H9 (cell line): ENCODE measurements at regions not wholly inside any gene's neighbourhood (a gene's known extent, or its start where the extent isn't known, plus 50 kb on each side); places are given as distances from the start of the nearest gene placed in this dataset.
A peak's percentile ranks its signal among the peaks of the same experiment; 100 is the strongest.

Experiments
- DNase-seq: peaks from one replicate; pipeline ENCODE4 v3.0.0-alpha.2; 2017
- H2AFZ ChIP-seq: one replicate; pipeline ENCODE4 v1.6.1; 2013; ENCODE audit warnings: mild to moderate bottlenecking, low read length, control low read depth, moderate library complexity
- H2AK5ac ChIP-seq: 2 replicates; pipeline ENCODE4 v1.6.1; 2013; ENCODE audit warnings: low read length, control low read depth, mixed read lengths; ENCODE audit not compliant: insufficient read length
- H2BK120ac ChIP-seq: one replicate; pipeline ENCODE4 v1.6.1; 2013; ENCODE audit warnings: low read depth, mild to moderate bottlenecking, low read length, control low read depth, inconsistent platforms; ENCODE audit not compliant: poor library complexity, severe bottlenecking
- H2BK12ac ChIP-seq: 2 replicates; pipeline ENCODE4 v1.6.1; 2013; ENCODE audit warnings: low read length, control low read depth, mixed read lengths, low read depth; ENCODE audit not compliant: insufficient read length
- H2BK15ac ChIP-seq: 2 replicates; pipeline ENCODE4 v1.6.1; 2013; ENCODE audit warnings: low read depth, low read length, control low read depth
- H2BK20ac ChIP-seq: one replicate; pipeline ENCODE4 v1.6.1; 2013; ENCODE audit warnings: low read depth, mild to moderate bottlenecking, low read length, control low read depth, inconsistent platforms; ENCODE audit not compliant: poor library complexity, severe bottlenecking
- H2BK5ac ChIP-seq: 2 replicates; pipeline ENCODE4 v1.6.1; 2013; ENCODE audit warnings: low read length, control low read depth, mixed read lengths; ENCODE audit not compliant: insufficient read length
- H3K14ac ChIP-seq: 2 replicates; pipeline ENCODE4 v1.6.1; 2013; ENCODE audit warnings: low read length, control low read depth; ENCODE audit not compliant: insufficient read depth
- H3K18ac ChIP-seq: 2 replicates; pipeline ENCODE4 v1.6.1; 2013; ENCODE audit warnings: low read depth, mild to moderate bottlenecking, mixed read lengths, low read length, control low read depth; ENCODE audit not compliant: insufficient read length
- H3K23ac ChIP-seq: 2 replicates; pipeline ENCODE4 v1.6.1; 2013; ENCODE audit warnings: low read length, control low read depth, mixed read lengths, low read depth; ENCODE audit not compliant: insufficient read length
- H3K23me2 ChIP-seq: 2 replicates; pipeline ENCODE4 v1.6.1; 2013; ENCODE audit warnings: low read depth, mild to moderate bottlenecking, mixed read lengths, low read length, control low read depth; ENCODE audit not compliant: insufficient read length, poor library complexity, severe bottlenecking
- H3K27ac ChIP-seq: 2 replicates; pipeline ENCODE4 v1.5.1; 2013; ENCODE audit warnings: low read length, control low read depth, mixed read lengths, low read depth; ENCODE audit not compliant: insufficient read length
- H3K27me3 ChIP-seq: 2 replicates; pipeline ENCODE4 v1.6.1; 2013; ENCODE audit warnings: low read length, control low read depth, inconsistent platforms; ENCODE audit not compliant: insufficient read depth
- H3K4ac ChIP-seq: 2 replicates; pipeline ENCODE4 v1.6.1; 2013; ENCODE audit warnings: low read depth, mild to moderate bottlenecking, control low read depth, inconsistent platforms, low read length, moderate library complexity
- H3K4me1 ChIP-seq: 2 replicates; pipeline ENCODE4 v1.6.1; 2013; ENCODE audit warnings: low read length, control low read depth, inconsistent platforms; ENCODE audit not compliant: insufficient read depth
- H3K4me2 ChIP-seq: 2 replicates; pipeline ENCODE4 v1.6.1; 2013; ENCODE audit warnings: low read length, control low read depth, mixed read lengths; ENCODE audit not compliant: insufficient read length, insufficient read depth
- H3K56ac ChIP-seq: 2 replicates; pipeline ENCODE4 v1.6.1; 2013; ENCODE audit warnings: low read depth, mild to moderate bottlenecking, mixed read lengths, low read length, control low read depth; ENCODE audit not compliant: insufficient read length
- H3K79me1 ChIP-seq: 2 replicates; pipeline ENCODE4 v1.6.1; 2013; ENCODE audit warnings: low read depth, mild to moderate bottlenecking, moderate library complexity, low read length, control low read depth, inconsistent platforms; ENCODE audit not compliant: insufficient read depth, poor library complexity, severe bottlenecking
- H3K79me2 ChIP-seq: 2 replicates; pipeline ENCODE4 v1.6.1; 2013; ENCODE audit warnings: low read length, control low read depth, inconsistent platforms; ENCODE audit not compliant: insufficient read depth
- H3K9ac ChIP-seq: 2 replicates; pipeline ENCODE4 v1.6.1; 2013; ENCODE audit warnings: low read length, control low read depth, mixed read lengths; ENCODE audit not compliant: insufficient read length; ENCODE audit errors: extremely low read depth
- H3K9me3 ChIP-seq: one replicate; pipeline ENCODE4 v1.6.1; 2013; ENCODE audit warnings: low read depth, low read length, inconsistent platforms; ENCODE audit not compliant: control insufficient read depth
- H3T11ph ChIP-seq: one replicate; pipeline ENCODE4 v1.6.1; 2013; ENCODE audit warnings: mild to moderate bottlenecking, low read length, control low read depth, inconsistent platforms
- H4K20me1 ChIP-seq: one replicate; pipeline ENCODE4 v1.6.1; 2013; ENCODE audit not compliant: control insufficient read depth, insufficient read length, insufficient read depth
- H4K5ac ChIP-seq: 2 replicates; pipeline ENCODE4 v1.6.1; 2013; ENCODE audit warnings: low read depth, mild to moderate bottlenecking, mixed read lengths, low read length, control low read depth; ENCODE audit not compliant: insufficient read length
- H4K8ac ChIP-seq: replicated peaks from 2 replicates; pipeline ENCODE4 v1.6.1; 2013; ENCODE audit warnings: low read length, control low read depth, mixed read lengths, low read depth; ENCODE audit not compliant: insufficient read length
- H4K91ac ChIP-seq: 2 replicates; pipeline ENCODE4 v1.6.1; 2013; ENCODE audit warnings: low read depth, mild to moderate bottlenecking, moderate library complexity, mixed read lengths, low read length, control low read depth; ENCODE audit not compliant: insufficient read length
- H3K27ac Mint-ChIP-seq, 3 experiments: 2 replicates in 2 of 3; 3 replicates in 1 of 3; pipeline ENCODE4 v1.8.0; 2020 to 2021; ENCODE audit warnings: mixed read lengths in 3 of 3, mild to moderate bottlenecking in 1 of 3, moderate library complexity in 1 of 3
- H3K27me3 Mint-ChIP-seq: 2 replicates; pipeline ENCODE4 v1.8.0; 2021; ENCODE audit warnings: low read depth, mild to moderate bottlenecking, moderate library complexity, mixed read lengths
- H3K36me3 Mint-ChIP-seq, 3 experiments: 2 replicates in 2 of 3; 3 replicates in 1 of 3; pipeline ENCODE4 v1.8.0; 2020 to 2021; ENCODE audit warnings: low read depth in 3 of 3, mixed read lengths in 3 of 3; ENCODE audit not compliant: insufficient read depth in 1 of 3
- H3K4me1 Mint-ChIP-seq, 2 experiments: 2 replicates each; pipeline ENCODE4 v1.8.0; 2020; ENCODE audit warnings: mixed read lengths in 2 of 2
- H3K4me3 Mint-ChIP-seq, 2 experiments: 2 replicates in 1 of 2; 3 replicates in 1 of 2; pipeline ENCODE4 v1.8.0; 2020 to 2021; ENCODE audit warnings: mild to moderate bottlenecking in 2 of 2, mixed read lengths in 2 of 2, moderate library complexity in 1 of 2
- H3K9me3 Mint-ChIP-seq, 2 experiments: 2 replicates in 1 of 2; 3 replicates in 1 of 2; pipeline ENCODE4 v1.8.0; 2020; ENCODE audit warnings: mild to moderate bottlenecking in 2 of 2, mixed read lengths in 2 of 2, moderate library complexity in 1 of 2
- WGBS: extraction: QIAGEN DNeasy Blood & Tissue Kit; methylation state at CpG from one replicate; pipeline ENCODE4 v1.1.7; 2013; ENCODE audit warnings: missing lambda C conversion rate, low lambda C conversion rate, mixed read lengths; ENCODE audit not compliant: insufficient read length; ENCODE audit errors: extremely low coverage; 5-methylcytosine and 5-hydroxymethylcytosine counted together
- TF ChIP-seq, protein P1 (sequence below): fragments of 200-600 bp; sonication (generic); conservative IDR thresholded peaks from 3 replicates; pipeline ENCODE4 v1.8.0; 2021; ENCODE audit warnings: antibody characterized with exemption, mild to moderate bottlenecking

DNA sequence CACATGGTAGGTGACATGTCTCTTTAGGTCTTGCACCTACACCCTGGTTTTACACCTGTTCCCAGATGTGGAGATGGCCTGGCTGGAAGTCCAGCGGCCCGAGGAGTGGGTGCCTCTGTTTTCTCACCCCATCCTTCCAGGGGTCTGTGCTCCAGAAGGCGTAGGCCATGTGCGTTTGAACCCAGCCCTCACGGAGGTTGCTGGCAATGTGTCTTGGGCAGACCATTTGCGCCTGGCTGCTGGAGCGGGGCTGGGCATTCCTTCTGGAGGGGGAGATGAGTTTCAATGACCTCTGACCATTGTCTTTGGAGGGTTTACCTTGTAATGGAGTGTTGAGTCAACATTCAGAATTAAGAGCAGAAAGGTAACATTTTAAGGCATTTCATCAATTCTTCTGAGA, 54.8 kb upstream of the ZNF536 start:
- H3K79me1 ChIP-seq = no peaks in the 10 kb centered on the region
- no peak overlapping the region for H3K14ac ChIP-seq
- Mint-ChIP-seq H3K9me3 (peaks cover 0 to 8% of the 10 kb centered on the region in 2 experiments; a peak in 2 of 5 replicates), H3K27me3 (peaks cover 2% of the 10 kb centered on the region; the same call in 1 of the 2 replicates), H3K4me1 (peaks cover 6 to 7% of the 10 kb centered on the region in 2 experiments), H3K4me3 (no peak overlapping the region), H3K36me3 (no peaks in the 10 kb centered on the region; a peak in 1 of 7 replicates), H3K27ac (no peak overlapping the region)
- H4K8ac ChIP-seq = no peak overlapping the region
- no peaks in the 10 kb centered on the region for H3K4me1 ChIP-seq
- WGBS = no CpG with 5 or more reads among the region's 7 CpGs
- H3K27me3 ChIP-seq = no peaks in the 10 kb centered on the region
- H3K79me2 ChIP-seq = no peaks in the 10 kb centered on the region
- H2BK20ac ChIP-seq = no peak overlapping the region
- H3K56ac ChIP-seq = no peak overlapping the region
- H2BK12ac ChIP-seq = no peak overlapping the region
- H2BK120ac ChIP-seq = no peak overlapping the region
- H3T11ph ChIP-seq = no peak overlapping the region
- no peak overlapping the region for H4K5ac ChIP-seq
- no peaks in the 10 kb centered on the region for H3K9me3 ChIP-seq
- no peak overlapping the region for H2BK5ac ChIP-seq
- TF ChIP-seq, protein P1, sequence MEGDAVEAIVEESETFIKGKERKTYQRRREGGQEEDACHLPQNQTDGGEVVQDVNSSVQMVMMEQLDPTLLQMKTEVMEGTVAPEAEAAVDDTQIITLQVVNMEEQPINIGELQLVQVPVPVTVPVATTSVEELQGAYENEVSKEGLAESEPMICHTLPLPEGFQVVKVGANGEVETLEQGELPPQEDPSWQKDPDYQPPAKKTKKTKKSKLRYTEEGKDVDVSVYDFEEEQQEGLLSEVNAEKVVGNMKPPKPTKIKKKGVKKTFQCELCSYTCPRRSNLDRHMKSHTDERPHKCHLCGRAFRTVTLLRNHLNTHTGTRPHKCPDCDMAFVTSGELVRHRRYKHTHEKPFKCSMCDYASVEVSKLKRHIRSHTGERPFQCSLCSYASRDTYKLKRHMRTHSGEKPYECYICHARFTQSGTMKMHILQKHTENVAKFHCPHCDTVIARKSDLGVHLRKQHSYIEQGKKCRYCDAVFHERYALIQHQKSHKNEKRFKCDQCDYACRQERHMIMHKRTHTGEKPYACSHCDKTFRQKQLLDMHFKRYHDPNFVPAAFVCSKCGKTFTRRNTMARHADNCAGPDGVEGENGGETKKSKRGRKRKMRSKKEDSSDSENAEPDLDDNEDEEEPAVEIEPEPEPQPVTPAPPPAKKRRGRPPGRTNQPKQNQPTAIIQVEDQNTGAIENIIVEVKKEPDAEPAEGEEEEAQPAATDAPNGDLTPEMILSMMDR = no peak
- H2AFZ ChIP-seq = no peak overlapping the region
- H3K9ac ChIP-seq = no peak overlapping the region
- no peak overlapping the region for H3K4me2 ChIP-seq
- H2BK15ac ChIP-seq = no peak overlapping the region
- H3K27ac ChIP-seq = no peak overlapping the region
- H3K4ac ChIP-seq = no peak overlapping the region
- no peaks in the 10 kb centered on the region for H4K20me1 ChIP-seq
- H3K23me2 ChIP-seq = no peaks in the 10 kb centered on the region
- DNase-seq = peak; percentile 12
- H3K23ac ChIP-seq = no peak overlapping the region
- no peak overlapping the region for H2AK5ac ChIP-seq
- no peak overlapping the region for H3K18ac ChIP-seq
- no peak overlapping the region for H4K91ac ChIP-seq
